ENCODE measurements at regions not wholly inside any gene's neighbourhood (a gene's known extent, or its start where the extent isn't known, plus 50 kb on each side); places are given as distances from the start of the nearest gene placed in this dataset.

DNA sequence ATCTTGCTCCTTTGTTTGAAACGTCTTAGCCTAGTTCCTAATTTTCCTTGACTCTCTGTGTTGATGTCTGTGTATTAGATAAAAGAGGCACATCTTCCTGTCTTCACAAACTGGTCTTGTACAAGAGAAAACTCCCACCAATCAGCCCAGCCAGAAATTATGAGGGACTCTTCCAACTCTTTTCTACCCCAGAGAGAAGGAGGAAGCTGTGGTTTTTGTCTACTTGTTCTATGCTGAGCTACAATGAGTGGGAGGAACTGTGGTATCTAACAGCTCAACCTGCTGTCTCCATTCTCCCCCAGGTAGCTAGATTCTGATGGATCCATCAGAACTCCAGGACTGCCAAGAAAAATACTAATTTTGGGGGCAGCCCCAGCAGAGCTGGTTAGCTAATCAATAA lies 392.5 kb downstream of the HS3ST3B1 start:
- TF ChIP-seq, protein P1, sequence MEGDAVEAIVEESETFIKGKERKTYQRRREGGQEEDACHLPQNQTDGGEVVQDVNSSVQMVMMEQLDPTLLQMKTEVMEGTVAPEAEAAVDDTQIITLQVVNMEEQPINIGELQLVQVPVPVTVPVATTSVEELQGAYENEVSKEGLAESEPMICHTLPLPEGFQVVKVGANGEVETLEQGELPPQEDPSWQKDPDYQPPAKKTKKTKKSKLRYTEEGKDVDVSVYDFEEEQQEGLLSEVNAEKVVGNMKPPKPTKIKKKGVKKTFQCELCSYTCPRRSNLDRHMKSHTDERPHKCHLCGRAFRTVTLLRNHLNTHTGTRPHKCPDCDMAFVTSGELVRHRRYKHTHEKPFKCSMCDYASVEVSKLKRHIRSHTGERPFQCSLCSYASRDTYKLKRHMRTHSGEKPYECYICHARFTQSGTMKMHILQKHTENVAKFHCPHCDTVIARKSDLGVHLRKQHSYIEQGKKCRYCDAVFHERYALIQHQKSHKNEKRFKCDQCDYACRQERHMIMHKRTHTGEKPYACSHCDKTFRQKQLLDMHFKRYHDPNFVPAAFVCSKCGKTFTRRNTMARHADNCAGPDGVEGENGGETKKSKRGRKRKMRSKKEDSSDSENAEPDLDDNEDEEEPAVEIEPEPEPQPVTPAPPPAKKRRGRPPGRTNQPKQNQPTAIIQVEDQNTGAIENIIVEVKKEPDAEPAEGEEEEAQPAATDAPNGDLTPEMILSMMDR (IDR thresholded peaks at IDR 0.05), result no peak
- TF ChIP-seq POLR2A (IDR thresholded peaks at IDR 0.05; ENCODE audit: low read depth), result no peak

Measured in esophagus muscularis mucosa (tissue), 3 donors.